RWPE1 (cell line): ENCODE measurements at regions not wholly inside any gene's neighbourhood (a gene's known extent, or its start where the extent isn't known, plus 50 kb on each side); places are given as distances from the start of the nearest gene placed in this dataset.

ENCODE experiments used
- CTCF ChIA-PET: fragments of 350-600 bp; sonication (Branson Sonifier 250); formaldehyde crosslinking; extraction: SDS; loops from one replicate; lab custom pipeline; 2021; lab: Yijun Ruan, JAX
- POLR2A ChIA-PET: fragments of 400-600 bp; formaldehyde crosslinking; extraction: SDS; loops from one replicate; lab custom pipeline; 2020; ENCODE audit warnings: antibody characterized with exemption; ENCODE audit not compliant: low non-redundant PET; lab: Yijun Ruan, JAX
- DNase-seq: peaks from one replicate; pipeline ENCODE4 v3.0.0; 2012; ENCODE audit warnings: low spot score
- H3K27ac ChIP-seq: fragments of 450-650 bp; 2 replicates; pipeline ENCODE4 v1.5.1; 2017
- TF ChIP-seq, protein P1 (sequence below): fragments of 450-650 bp; conservative IDR thresholded peaks from 2 replicates; pipeline ENCODE4 v1.5.1; 2017; ENCODE audit warnings: low read depth, mild to moderate bottlenecking

- POLR2A ChIA-PET, result no interaction called here
- CTCF ChIA-PET, result no interaction called here
- no peak overlapping the region for H3K27ac ChIP-seq
- no peak for DNase-seq
- TF ChIP-seq, protein P1, sequence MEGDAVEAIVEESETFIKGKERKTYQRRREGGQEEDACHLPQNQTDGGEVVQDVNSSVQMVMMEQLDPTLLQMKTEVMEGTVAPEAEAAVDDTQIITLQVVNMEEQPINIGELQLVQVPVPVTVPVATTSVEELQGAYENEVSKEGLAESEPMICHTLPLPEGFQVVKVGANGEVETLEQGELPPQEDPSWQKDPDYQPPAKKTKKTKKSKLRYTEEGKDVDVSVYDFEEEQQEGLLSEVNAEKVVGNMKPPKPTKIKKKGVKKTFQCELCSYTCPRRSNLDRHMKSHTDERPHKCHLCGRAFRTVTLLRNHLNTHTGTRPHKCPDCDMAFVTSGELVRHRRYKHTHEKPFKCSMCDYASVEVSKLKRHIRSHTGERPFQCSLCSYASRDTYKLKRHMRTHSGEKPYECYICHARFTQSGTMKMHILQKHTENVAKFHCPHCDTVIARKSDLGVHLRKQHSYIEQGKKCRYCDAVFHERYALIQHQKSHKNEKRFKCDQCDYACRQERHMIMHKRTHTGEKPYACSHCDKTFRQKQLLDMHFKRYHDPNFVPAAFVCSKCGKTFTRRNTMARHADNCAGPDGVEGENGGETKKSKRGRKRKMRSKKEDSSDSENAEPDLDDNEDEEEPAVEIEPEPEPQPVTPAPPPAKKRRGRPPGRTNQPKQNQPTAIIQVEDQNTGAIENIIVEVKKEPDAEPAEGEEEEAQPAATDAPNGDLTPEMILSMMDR, result no peak
These were observed 793.0 kb downstream of the RAB28 start for GRCh38 chr4:12691168-12691567.

DNA sequence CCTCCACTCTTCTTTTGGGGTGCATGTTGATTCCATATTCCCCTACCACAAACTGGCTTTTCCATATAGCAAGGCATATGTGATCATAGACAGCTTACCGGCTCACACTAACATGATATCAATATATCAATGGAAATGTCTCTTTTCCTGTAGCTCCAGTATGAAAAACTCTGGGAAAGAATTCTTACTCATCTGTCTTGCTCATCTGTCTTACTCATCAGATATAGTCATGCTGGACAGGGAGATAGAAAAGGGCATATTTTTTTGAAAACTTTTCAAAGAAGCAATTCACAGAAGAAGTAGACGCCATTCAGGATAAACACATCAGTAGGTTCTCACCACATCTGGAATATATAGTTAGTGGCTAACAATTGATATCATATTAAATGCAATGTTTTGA lies 794.7 kb downstream of the RAB28 start:
- POLR2A ChIA-PET, result no interaction called here
- TF ChIP-seq, protein P1, result no peak
- no peak overlapping the region for H3K27ac ChIP-seq
- no peak for DNase-seq
- CTCF ChIA-PET, result no interaction called here

- H3K27ac ChIP-seq, result no peak overlapping the region
- ChIA-PET POLR2A (no interaction called here), CTCF (interaction anchor here (0.7 kb wide), 1 partner anchor 824 kb away, joined by 3 read pairs; no protein-coding TSS in a partner anchor)
- TF ChIP-seq, protein P1, result no peak
- DNase-seq, result no peak
These were observed 804.9 kb downstream of the RAB28 start for GRCh38 chr4:12679217-12679616.

DNA sequence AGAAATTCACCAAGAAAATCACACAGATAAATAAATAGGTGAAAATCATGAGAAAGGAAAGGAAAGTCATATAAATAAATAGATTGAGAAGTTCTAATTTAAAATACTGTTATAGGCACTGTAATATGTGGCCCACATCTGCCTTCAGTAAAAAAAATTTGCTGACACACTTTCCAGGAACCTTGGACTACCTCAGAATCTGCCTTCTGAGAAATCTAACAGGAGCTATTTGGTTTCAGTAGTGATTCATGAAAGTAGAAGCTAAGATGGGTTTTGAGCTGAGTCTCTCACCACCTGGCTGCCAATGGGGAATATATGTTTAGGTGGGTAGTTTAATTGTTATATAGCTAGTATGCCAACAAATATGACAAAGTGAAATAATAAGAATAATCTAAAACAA lies 810.0 kb downstream of the RAB28 start:
- TF ChIP-seq, protein P1, result no peak
- H3K27ac ChIP-seq, result no peak overlapping the region
- DNase-seq, result no peak
- ChIA-PET CTCF (no interaction called here), POLR2A (no interaction called here)

DNA sequence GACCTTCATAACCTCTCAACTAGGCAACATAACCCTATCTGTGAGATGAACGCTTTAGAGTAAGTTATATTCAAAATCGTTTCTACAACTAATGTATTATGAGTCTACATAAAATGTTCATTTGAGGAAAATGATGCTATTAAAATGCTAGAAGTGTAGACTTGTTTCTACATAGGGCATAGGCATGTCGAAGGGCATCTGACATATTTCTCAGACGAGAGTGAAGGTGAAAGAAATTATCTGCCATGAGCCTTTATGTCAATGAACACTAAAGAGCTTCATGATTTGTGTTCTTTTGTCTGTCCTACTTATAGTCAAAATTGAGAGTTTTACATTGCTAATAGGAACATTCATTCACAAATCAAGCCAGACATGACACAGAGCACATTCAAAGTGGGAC lies 811.8 kb downstream of the RAB28 start:
- no peak overlapping the region for H3K27ac ChIP-seq
- TF ChIP-seq, protein P1, result no peak
- no peak for DNase-seq
- CTCF ChIA-PET, result no interaction called here
- POLR2A ChIA-PET, result no interaction called here

DNA sequence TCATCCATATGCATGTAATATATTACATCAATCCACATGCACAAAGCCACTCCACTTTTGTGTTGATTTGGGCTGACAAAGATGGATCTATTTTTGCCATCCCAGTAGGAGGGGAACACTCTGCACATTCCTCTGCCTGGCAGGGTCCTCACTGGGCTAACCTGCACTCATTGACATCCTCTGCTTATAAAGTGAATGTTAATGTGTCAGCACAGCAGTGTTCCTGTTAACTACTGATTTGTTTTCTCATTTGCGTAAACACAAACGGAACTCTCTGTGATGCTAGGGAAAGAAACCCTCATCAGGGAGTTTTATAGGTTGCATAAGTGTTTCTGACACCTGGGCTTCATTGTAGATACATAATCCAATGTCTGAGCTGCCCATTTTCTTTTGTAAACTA lies 826.0 kb downstream of the RAB28 start:
- CTCF ChIA-PET, result no interaction called here
- TF ChIP-seq, protein P1, result no peak
- DNase-seq, result no peak
- POLR2A ChIA-PET, result no interaction called here
- no peak overlapping the region for H3K27ac ChIP-seq
